Tibial artery (tissue), 4 donors: ENCODE measurements at regions not wholly inside any gene's neighbourhood (a gene's known extent, or its start where the extent isn't known, plus 50 kb on each side); places are given as distances from the start of the nearest gene placed in this dataset.
"Not testable (repeated sequence)": the region's sequence is repeated elsewhere in the genome, so short reads cannot be mapped to it uniquely, and the experiment has no call there.

Source experiments
- DNase-seq, 2 donors: peaks; one replicate each; pipeline ENCODE4 v3.0.0-alpha.2; 2019
- H3K27ac ChIP-seq, 2 donors: fragments of 200-600 bp; sonication (generic) in 1 of 2; 1 replicate in 1 of 2; 2 replicates in 1 of 2; pipeline ENCODE4 v1.5.1; 2018 to 2019; ENCODE audit warnings: mild to moderate bottlenecking in 1 of 2
- H3K27me3 ChIP-seq, 2 donors: fragments of 200-600 bp; sonication (generic) in 1 of 2; one replicate each; pipeline versions ENCODE4 v1.5.1 to v1.6.0; 2016 to 2019
- H3K36me3 ChIP-seq, 3 donors: fragments of 200-600 bp; sonication (generic) in 2 of 3; one replicate each; pipeline ENCODE4 v1.5.1; 2016 to 2019; ENCODE audit warnings: mild to moderate bottlenecking in 2 of 3
- H3K4me1 ChIP-seq, 4 donors: fragments of 200-600 bp; sonication (generic) in 2 of 4; 1 replicate in 3 of 4; 2 replicates in 1 of 4; pipeline ENCODE4 v1.5.1; 2016 to 2019
- H3K4me3 ChIP-seq, 2 donors: fragments of 200-600 bp; sonication (generic) in 1 of 2; 1 replicate in 1 of 2; 2 replicates in 1 of 2; pipeline ENCODE4 v1.5.1; 2018 to 2019; ENCODE audit warnings: mild to moderate bottlenecking in 2 of 2
- H3K9me3 ChIP-seq, 3 donors: fragments of 200-600 bp; sonication (generic) in 1 of 3; one replicate each; pipeline ENCODE4 v1.5.1; 2016 to 2019
- CTCF ChIP-seq, 2 experiments: fragments of 200-600 bp in 1 of 2; fragments of 450-650 bp in 1 of 2; IDR thresholded peaks; one replicate each; pipeline ENCODE4 v1.5.1; 2017 to 2019; ENCODE audit warnings: antibody characterized with exemption in 2 of 2, mild to moderate bottlenecking in 1 of 2, moderate library complexity in 1 of 2
- intact Hi-C: fragments of 100-400 bp; cut with DNase I; formaldehyde crosslinking; loops from one replicate; pipeline ENCODE4 v1.15.0; 2023; ENCODE audit warnings: low total_unique reads

- Histone ChIP-seq H3K27me3 (no peaks in the 10 kb centered on the region), H3K27ac (no peak overlapping the region), H3K4me1 (no peaks in the 10 kb centered on the region), H3K4me3 (no peak overlapping the region), H3K36me3 (no peaks in the 10 kb centered on the region), H3K9me3 (no peaks in the 10 kb centered on the region)
- DNase-seq, result no peak
- intact Hi-C loops, result no loop called here
- TF ChIP-seq CTCF (IDR thresholded peaks at IDR 0.05), result no peak
Measured at GRCh38 chrX:7347465-7347864, 199.5 kb upstream of the PUDP start.

DNA sequence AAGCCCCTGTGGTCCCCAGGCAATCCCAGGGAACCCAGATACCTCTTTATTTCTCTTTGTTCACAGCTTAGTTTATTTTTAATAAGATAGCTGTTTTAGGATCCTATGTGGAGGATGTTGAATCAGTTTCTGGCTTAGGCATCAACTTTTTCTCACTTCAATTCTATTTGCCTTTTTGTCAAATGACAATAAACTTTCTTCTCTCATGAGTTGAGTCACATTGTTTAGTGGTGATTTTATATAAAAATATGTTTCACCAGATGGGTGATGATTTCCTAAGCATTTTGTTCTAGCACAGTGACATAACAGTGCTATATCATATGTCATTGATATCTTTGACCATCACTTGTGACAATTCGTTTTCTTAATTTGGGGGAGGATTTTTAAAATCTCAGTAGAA lies 198.1 kb upstream of the PUDP start:
- no peak for DNase-seq
- intact Hi-C loops, result no loop called here
- no peak overlapping the region for H3K4me3 ChIP-seq

DNA sequence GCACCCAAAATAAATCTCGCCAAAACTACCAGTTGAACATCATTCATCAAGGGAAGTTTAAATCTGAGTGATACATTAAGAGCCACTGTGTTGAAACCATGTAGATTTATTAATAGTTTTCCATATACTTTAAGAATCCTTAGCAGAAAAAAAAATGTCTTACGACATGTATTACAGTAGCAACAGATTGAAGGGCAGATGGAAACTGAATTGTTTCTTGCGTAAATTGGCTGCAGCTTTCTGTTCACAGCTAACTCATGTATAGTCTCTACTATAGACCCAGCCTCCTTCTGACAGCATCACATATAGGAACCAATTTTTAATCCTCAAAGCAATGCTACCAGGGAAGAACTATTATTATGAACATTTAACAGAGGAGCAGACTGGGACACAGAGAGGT lies 195.2 kb upstream of the PUDP start:
- Histone ChIP-seq H3K4me1 (no peaks in the 10 kb centered on the region), H3K9me3 (no peaks in the 10 kb centered on the region), H3K27me3 (no peaks in the 10 kb centered on the region), H3K36me3 (no peaks in the 10 kb centered on the region), H3K27ac (no peak overlapping the region), H3K4me3 (no peak overlapping the region)
- no peak for TF ChIP-seq CTCF (IDR thresholded peaks at IDR 0.05)
- intact Hi-C loops, result no loop called here
- DNase-seq, result no peak

More for the DNA sequence above, 198.1 kb upstream of the PUDP start:
- no peaks in the 10 kb centered on the region for H3K4me1 ChIP-seq
- TF ChIP-seq CTCF (IDR thresholded peaks at IDR 0.05), result no peak
- H3K27me3 ChIP-seq, result no peaks in the 10 kb centered on the region
- H3K9me3 ChIP-seq, result no peaks in the 10 kb centered on the region
- no peak overlapping the region for H3K27ac ChIP-seq
- H3K36me3 ChIP-seq, result no peaks in the 10 kb centered on the region

DNA sequence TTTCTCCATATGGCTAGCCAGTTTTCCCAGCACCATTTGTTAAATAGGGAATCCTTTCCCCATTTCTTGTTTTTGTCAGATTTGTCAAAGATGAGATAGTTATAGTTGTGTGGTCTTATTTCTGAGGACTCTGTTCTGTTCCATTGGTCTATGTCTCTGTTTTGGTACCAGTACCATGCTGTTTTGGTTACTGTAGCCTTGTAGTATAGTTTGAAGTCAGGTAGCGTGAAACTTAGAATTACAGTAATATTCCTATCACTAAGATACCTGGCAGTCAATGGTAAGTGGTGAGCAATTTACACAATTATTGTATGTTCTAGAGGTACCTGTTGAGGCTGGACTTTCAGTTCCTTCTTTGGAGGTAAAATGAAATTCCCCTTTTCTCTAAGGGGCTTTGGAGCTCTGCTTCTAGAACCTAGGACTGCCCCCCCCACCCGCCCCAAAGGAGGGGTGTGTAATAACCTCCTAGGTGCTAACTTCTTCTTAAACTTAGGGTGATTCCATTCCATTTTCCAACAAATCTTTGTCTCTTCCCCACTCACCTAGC lies 187.9 kb upstream of the PUDP start:
- H3K27me3 ChIP-seq, intact Hi-C loops: not testable (repeated sequence)

GRCh38 chrX:7334253-7334935 lies 186.4 kb upstream of the PUDP start:
- H3K9me3 ChIP-seq, result no peaks in the 10 kb centered on the region
- intact Hi-C loops, result no loop called here
- no peaks in the 10 kb centered on the region for H3K27me3 ChIP-seq
- no peak for DNase-seq
- no peak for TF ChIP-seq CTCF (IDR thresholded peaks at IDR 0.05)
- no peaks in the 10 kb centered on the region for H3K36me3 ChIP-seq
- no peak overlapping the region for H3K4me3 ChIP-seq
- peak overlapping the region in 1 of 2 donors; percentile 43 for H3K27ac ChIP-seq
- peaks cover 0 to 44% (median 0%) of the 10 kb centered on the region in 4 donors for H3K4me1 ChIP-seq

More for the DNA sequence above, 187.9 kb upstream of the PUDP start:
- DNase-seq, H3K9me3 ChIP-seq, H3K27ac ChIP-seq, H3K36me3 ChIP-seq, H3K4me3 ChIP-seq: not testable (repeated sequence)
- peaks cover 0 to 29% (median 0%) of the 10 kb centered on the region in 4 donors for H3K4me1 ChIP-seq

- Histone ChIP-seq H3K36me3 (no peaks in the 10 kb centered on the region), H3K27ac (peak overlapping the region; percentile 66 to 75), H3K4me3 (no peak overlapping the region), H3K9me3 (no peaks in the 10 kb centered on the region), H3K27me3 (no peaks in the 10 kb centered on the region), H3K4me1 (peaks cover 0 to 44% (median 0%) of the 10 kb centered on the region in 4 donors)
- peak; percentile 51 to 80 for DNase-seq
- TF ChIP-seq CTCF (IDR thresholded peaks at IDR 0.05), result no peak
- intact Hi-C loops, result no loop called here
Measured at GRCh38 chrX:7330971-7331746, 183.2 kb upstream of the PUDP start.
